22Rv1 (cell line): ENCODE measurements at regions not wholly inside any gene's neighbourhood (a gene's known extent, or its start where the extent isn't known, plus 50 kb on each side); places are given as distances from the start of the nearest gene placed in this dataset.

Experiments
- H3K27ac ChIP-seq: fragments of 450-650 bp; 2 replicates; pipeline ENCODE4 v1.5.1; 2017
- ZFX ChIP-seq: fragments of 450-650 bp; IDR thresholded peaks from 2 replicates; pipeline ENCODE4 v1.6.1; 2017; ENCODE audit warnings: antibody characterized with exemption, borderline replicate concordance
- TF ChIP-seq, protein P1 (sequence below): fragments of 450-650 bp; IDR thresholded peaks from 2 replicates; pipeline ENCODE4 v1.5.1; 2017; ENCODE audit warnings: mild to moderate bottlenecking

DNA sequence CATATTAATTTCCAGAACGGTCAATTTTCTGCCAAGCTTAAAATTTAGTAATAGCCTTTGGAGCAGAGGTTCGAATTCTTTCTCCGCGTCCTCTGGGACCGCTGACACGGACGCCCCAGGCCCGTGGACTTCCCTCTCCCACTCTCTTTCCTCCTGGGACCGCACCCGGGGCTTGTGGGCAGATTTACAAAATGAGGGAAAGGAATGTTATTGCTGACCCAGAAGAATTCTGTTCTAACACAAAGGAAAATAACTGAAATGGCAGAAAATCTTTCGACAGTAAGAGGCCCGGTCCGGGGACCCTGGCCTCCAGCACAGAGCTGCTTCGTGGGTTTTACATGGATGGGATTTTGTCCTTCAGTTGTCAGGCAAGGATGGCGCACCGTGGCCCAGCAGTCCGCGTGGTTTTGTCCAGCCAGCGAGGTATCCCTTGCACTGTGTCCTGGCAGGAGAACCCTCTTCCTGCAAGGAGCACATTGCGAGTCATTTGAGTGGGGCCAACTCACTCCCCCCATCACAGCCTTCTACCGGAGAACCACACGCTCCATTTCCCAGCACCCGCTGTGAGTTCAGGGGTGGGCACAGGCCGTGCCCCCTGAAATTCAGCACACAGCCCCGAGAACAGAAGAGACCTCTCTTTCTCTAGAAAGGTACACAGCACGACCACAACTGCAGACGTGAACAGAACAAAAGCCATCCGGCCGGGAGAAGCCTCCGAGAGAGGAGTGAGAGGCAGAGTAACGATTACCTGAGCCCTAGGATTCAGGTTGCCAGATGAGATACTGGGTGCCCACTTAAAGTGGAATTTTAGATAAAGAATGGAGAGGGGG, 106.0 kb upstream of the AFDN start:
- H3K27ac ChIP-seq: no peak overlapping the region
- TF ChIP-seq, protein P1, sequence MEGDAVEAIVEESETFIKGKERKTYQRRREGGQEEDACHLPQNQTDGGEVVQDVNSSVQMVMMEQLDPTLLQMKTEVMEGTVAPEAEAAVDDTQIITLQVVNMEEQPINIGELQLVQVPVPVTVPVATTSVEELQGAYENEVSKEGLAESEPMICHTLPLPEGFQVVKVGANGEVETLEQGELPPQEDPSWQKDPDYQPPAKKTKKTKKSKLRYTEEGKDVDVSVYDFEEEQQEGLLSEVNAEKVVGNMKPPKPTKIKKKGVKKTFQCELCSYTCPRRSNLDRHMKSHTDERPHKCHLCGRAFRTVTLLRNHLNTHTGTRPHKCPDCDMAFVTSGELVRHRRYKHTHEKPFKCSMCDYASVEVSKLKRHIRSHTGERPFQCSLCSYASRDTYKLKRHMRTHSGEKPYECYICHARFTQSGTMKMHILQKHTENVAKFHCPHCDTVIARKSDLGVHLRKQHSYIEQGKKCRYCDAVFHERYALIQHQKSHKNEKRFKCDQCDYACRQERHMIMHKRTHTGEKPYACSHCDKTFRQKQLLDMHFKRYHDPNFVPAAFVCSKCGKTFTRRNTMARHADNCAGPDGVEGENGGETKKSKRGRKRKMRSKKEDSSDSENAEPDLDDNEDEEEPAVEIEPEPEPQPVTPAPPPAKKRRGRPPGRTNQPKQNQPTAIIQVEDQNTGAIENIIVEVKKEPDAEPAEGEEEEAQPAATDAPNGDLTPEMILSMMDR: no peak

DNA sequence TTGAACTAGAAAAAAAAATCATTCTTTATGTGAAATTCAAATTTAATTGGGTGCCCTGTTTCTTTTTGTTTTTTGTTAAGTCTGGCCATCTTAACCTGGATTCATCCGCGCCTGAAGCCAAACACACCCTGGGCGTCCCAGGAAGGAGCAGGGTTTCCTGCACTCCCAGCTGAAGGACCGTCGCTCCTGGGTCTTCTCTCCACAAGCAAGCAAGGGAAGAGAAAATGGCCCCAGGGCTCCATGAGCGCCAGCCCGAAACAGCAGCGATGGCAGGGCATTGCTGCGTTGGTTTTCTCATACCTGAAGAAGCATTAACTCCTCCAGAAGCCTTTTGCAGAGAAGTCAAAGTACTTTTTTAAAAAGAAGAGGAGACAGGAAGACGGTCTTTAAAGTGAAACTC, 105.4 kb upstream of the AFDN start:
- H3K27ac ChIP-seq: no peak overlapping the region
- TF ChIP-seq, protein P1: no peak
- no peak for TF ChIP-seq ZFX

DNA sequence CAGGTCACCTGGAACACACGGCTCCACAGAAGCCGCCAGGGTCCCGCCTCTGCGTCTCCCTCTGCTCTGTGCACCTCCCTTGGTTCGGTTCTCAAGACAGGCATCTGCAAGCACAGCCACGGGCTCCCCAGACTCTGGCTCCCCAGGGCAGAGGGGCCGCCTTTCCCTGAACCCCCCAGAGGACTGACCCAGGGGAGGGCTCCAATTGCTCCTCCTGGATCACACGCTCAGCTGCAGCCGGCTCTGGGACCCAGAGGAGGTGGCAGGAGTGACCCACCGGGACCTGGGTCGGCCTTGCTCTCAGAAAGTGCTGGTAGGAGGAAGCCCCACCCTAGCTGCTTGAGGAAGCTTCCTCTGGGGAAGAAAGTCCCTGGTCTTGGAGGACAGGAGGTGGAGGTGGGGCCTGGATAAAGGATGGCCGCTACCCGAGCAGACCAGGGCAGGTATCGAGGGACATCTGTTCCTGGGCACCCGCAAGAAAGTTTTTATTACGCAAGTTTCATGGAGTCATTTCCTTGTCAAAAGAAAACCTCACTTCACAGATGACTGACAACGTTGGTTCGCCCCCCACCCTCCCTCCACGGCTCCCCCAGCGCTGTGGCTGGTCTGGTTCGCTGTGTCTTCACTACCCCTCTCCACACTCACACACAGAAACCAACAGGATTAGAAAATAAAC, 103.9 kb upstream of the AFDN start:
- no peak overlapping the region for H3K27ac ChIP-seq
- TF ChIP-seq, protein P1: no peak
- no peak for TF ChIP-seq ZFX

DNA sequence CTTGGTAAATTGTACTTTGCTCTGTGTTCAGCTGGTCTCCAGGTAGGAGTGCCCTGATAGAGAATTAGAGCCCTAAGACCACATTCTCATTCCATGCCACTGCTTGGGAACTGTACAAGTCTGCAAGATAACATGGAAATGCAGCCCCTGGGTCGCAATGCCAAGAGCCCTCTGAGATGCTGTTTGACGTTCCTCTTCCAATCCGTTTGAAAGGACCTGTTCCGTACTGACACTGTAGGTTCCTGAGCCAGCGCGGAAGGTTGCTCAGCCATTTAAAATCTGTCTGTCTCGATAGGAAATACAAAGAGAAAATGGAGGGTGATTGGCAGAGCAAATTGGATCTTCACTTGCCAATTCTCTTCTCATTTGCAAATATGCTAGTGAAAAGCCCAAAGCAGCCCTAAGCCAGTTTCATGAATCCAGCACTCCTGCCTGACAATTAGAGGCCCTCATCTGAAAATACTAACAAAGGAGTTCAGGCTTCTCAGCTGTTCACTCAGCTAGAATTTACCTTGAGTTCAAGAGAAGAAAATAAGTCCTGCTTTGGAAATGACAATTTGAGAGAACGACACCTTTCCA, 100.6 kb upstream of the AFDN start:
- H3K27ac ChIP-seq: no peak overlapping the region
- no peak for TF ChIP-seq ZFX
- TF ChIP-seq, protein P1: no peak

DNA sequence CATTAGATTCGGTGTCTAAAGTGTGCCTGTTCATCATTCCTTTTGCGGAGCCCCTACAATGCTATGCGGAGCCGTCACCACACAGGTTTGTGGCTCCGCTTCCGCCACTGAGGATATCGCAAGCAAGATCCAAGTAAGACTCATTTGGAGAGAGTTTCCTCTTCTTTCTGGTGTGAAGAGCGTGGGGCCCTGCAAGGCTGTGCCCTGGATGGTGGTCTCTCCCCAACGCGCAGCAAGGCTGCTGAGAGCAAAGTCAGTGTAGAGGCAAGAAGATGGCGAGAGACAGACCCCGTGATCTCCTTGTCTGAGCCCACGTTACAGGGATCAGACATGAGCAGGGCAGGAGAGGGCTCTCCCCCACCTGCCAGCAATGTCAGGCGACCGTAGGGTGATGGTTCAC, 96.3 kb upstream of the AFDN start:
- H3K27ac ChIP-seq: no peak overlapping the region
- TF ChIP-seq, protein P1: no peak
- no peak for TF ChIP-seq ZFX

DNA sequence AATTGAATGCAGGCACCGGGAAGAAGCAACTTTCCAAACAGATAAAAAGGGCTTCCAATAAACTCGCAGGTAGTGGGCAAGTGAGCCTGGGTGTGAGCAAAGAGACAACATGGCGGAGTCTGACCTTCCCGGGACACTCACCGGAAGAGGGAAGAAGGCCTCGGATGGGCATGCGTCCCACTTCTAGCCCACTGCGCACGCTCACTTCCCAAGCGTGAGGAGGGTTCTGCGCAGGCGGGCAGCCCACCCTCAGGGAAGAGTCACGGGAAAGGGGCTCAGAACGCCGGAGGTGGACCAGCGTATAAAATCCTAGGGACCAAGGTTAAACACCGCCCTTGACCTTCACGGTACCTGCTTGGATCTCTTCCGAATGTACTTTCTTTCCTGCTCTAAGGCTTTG, 95.5 kb upstream of the AFDN start:
- H3K27ac ChIP-seq: no peak overlapping the region
- no peak for TF ChIP-seq ZFX
- TF ChIP-seq, protein P1: no peak

DNA sequence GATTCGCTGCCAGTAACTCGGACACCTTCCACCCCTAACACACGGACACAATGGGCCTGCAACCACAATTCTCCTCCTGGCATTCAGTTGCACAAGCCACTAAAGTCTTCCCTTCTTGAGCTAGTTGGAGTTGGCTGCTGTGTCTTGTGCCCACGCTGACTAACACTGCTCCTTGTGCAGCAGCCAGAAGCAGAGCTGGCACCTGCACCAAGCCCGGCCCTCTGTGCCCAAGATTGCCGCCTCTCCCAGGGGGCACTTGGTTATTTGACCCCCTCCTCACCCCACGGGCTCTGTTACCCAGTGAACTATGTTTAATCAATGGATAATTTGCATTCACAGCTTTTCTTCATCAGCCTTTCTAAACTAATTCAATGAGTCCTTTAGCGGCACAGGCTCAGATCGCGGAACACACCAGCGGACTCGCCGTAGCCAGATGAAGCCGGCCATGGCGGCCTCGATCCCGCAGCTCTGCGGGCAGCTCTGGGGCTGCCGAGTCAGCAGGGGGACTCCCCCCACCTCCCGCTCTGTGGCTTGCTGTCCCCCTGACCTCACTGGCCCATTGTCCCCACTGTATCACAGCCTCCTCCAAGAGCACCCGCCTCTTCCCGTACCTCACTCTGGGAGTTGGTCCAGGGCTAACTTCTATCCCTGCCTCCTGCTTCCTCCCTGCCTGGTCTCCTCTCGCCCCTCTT, 94.8 kb upstream of the AFDN start:
- H3K27ac ChIP-seq: no peak overlapping the region
- no peak for TF ChIP-seq ZFX
- TF ChIP-seq, protein P1: no peak
